ENCODE measurements at regions not wholly inside any gene's neighbourhood (a gene's known extent, or its start where the extent isn't known, plus 50 kb on each side); places are given as distances from the start of the nearest gene placed in this dataset.

DNA sequence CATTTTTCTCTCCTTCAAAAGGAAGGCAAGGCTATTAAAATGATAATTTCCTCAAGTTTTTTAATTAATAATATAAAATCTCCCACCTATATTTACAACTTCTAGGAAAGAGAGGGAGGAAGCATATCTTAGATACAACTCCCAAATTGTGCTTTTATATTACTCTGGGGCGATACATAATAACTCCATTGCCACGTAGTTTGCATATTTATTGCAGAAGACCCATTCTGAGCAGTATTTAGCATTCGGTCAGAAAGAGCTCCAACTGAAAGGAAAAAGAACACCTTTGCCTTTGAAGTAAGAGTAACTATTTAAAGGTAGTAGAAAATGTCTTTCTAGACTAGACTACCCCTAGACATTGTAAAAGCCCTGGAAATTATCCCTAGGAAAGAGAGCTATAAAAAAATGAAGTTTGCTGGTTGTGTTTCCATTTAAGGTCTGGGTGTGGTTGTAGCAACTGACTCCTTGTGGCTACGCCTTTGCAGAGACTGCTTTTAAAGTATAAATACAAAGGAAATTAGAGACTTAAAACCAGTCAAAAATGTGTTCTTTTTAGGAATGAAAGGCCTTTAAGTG lies 566.1 kb downstream of the ZNF608 start:
- TF ChIP-seq CTCF (CRISPR knock-in tag; IDR thresholded peaks at IDR 0.05) (no peak), CBX1 (IDR thresholded peaks at IDR 0.05; ENCODE audit: low read depth) (no peak)
